ENCODE measurements at regions not wholly inside any gene's neighbourhood (a gene's known extent, or its start where the extent isn't known, plus 50 kb on each side); places are given as distances from the start of the nearest gene placed in this dataset.

DNA sequence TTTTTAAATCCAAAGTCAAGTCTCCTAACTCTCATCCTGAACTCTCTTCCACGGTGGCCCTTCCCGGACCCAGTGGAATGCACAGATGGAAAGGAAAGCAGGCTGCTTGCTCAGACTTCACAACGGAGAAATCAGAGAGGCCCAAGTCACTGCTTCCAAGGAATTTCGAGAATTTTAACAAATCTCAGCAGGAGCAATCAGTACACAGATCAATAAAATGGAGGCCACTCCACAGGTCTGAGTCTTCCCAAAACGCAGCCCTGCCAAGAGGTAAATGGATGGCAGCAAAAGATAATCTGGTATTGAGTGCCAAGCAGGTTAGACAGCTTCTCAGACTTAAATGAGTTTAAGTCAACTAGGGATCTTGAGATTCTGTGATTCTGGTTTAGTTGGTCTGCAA is 81.1 kb upstream of the TIAM1 start:
- Histone ChIP-seq H2AFZ (ENCODE audit: low read depth, low read length) (no peak overlapping the region), H3K9me1 (ENCODE audit: control insufficient read depth, insufficient read depth, low read length) (no peaks in the 10 kb centered on the region), H3K9me3 (replicated peaks; ENCODE audit: control insufficient read depth, insufficient read depth, low read depth, low read length) (no peaks in the 10 kb centered on the region), H3K79me2 (ENCODE audit: control insufficient read depth, insufficient read depth, low read length) (no peaks in the 10 kb centered on the region), H3K4me2 (ENCODE audit: insufficient read depth, low read length) (no peak overlapping the region), H3K27ac (ENCODE audit: extremely low read depth, low read depth, low read length) (no peak overlapping the region), H3K36me3 (ENCODE audit: control insufficient read depth, insufficient read depth, low read length) (no peaks in the 10 kb centered on the region), H3K4me3 (no peak overlapping the region), H4K20me1 (replicated peaks; ENCODE audit: control insufficient read depth, insufficient read depth, low read length) (no peaks in the 10 kb centered on the region), H3K27me3 (ENCODE audit: control insufficient read depth in 2 of 2, insufficient read depth in 2 of 2, low read length in 2 of 2) (peaks cover 3 to 11% of the 10 kb centered on the region in 2 experiments; a peak in 3 of 5 replicates), H3K9ac (ENCODE audit: insufficient read depth in 1 of 2, low read depth in 2 of 2, low read length in 2 of 2) (no peak overlapping the region), H3K4me1 (replicated peaks in 1 of 2; ENCODE audit: control insufficient read depth in 2 of 2, insufficient read depth in 2 of 2, low read length in 2 of 2) (no peaks in the 10 kb centered on the region; a peak in 1 of 5 replicates)
- BruUV-seq (replicated peaks) = no TSS peak
- in situ Hi-C loops (cut with MboI) (no loop called here), intact Hi-C loops (cut with micrococcal nuclease) (no loop called here)
- DNase-seq (ENCODE audit: extremely low read depth in 1 of 4, low spot score in 3 of 4) = no peak
- no peak for ATAC-seq
- ChIA-PET POLR2A (interaction anchor here (0.9 kb wide), 1 partner anchor 235 kb away, joined by 3 read pairs; no protein-coding TSS in a partner anchor), CTCF (ENCODE audit: low intra/inter-chr PET ratio) (no interaction called here)
- no peak for FAIRE-seq
- WGBS (ENCODE audit: insufficient coverage, low coverage, missing lambda C conversion rate) = 0% methylated on average over 5 of the region's 5 CpGs
- TF ChIP-seq, protein P1, sequence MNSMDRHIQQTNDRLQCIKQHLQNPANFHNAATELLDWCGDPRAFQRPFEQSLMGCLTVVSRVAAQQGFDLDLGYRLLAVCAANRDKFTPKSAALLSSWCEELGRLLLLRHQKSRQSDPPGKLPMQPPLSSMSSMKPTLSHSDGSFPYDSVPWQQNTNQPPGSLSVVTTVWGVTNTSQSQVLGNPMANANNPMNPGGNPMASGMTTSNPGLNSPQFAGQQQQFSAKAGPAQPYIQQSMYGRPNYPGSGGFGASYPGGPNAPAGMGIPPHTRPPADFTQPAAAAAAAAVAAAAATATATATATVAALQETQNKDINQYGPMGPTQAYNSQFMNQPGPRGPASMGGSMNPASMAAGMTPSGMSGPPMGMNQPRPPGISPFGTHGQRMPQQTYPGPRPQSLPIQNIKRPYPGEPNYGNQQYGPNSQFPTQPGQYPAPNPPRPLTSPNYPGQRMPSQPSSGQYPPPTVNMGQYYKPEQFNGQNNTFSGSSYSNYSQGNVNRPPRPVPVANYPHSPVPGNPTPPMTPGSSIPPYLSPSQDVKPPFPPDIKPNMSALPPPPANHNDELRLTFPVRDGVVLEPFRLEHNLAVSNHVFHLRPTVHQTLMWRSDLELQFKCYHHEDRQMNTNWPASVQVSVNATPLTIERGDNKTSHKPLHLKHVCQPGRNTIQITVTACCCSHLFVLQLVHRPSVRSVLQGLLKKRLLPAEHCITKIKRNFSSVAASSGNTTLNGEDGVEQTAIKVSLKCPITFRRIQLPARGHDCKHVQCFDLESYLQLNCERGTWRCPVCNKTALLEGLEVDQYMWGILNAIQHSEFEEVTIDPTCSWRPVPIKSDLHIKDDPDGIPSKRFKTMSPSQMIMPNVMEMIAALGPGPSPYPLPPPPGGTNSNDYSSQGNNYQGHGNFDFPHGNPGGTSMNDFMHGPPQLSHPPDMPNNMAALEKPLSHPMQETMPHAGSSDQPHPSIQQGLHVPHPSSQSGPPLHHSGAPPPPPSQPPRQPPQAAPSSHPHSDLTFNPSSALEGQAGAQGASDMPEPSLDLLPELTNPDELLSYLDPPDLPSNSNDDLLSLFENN (IDR thresholded peaks at IDR 0.05; ENCODE audit: low read depth in 2 of 2, low read length in 2 of 2) = no peak
- TF ChIP-seq PURB (CRISPR knock-in tag; IDR thresholded peaks at IDR 0.05; ENCODE audit: low read depth) (no peak), ZNF134 (CRISPR knock-in tag; conservative IDR thresholded peaks at IDR 0.05) (no peak), ZFX (CRISPR knock-in tag; IDR thresholded peaks at IDR 0.05) (no peak), ZNF133 (CRISPR knock-in tag; IDR thresholded peaks at IDR 0.05) (no peak), ZNF121 (CRISPR knock-in tag; conservative IDR thresholded peaks at IDR 0.05) (no peak), WHSC1 (IDR thresholded peaks at IDR 0.05; ENCODE audit: low read length) (no peak), PTTG1 (tag; IDR thresholded peaks at IDR 0.05; ENCODE audit: low read depth) (no peak), CHCHD3 (CRISPR knock-in tag; IDR thresholded peaks at IDR 0.05) (no peak), THRAP3 (IDR thresholded peaks at IDR 0.05; ENCODE audit: borderline replicate concordance) (no peak), MAZ (CRISPR knock-in tag; conservative IDR thresholded peaks at IDR 0.05 in 1 of 2, IDR thresholded peaks at IDR 0.05 in 1 of 2) (no peak), RFX1 (IDR thresholded peaks at IDR 0.05) (no peak), U2AF1 (optimal IDR thresholded peaks at IDR 0.05; ENCODE audit: low read depth, low read length) (no peak), ZNF143 (CRISPR knock-in tag; IDR thresholded peaks at IDR 0.05) (no peak), CSDE1 (IDR thresholded peaks at IDR 0.05) (no peak), NELFE (IDR thresholded peaks at IDR 0.05; ENCODE audit: insufficient read depth, insufficient read length) (no peak)
- TF ChIP-seq, protein P2, sequence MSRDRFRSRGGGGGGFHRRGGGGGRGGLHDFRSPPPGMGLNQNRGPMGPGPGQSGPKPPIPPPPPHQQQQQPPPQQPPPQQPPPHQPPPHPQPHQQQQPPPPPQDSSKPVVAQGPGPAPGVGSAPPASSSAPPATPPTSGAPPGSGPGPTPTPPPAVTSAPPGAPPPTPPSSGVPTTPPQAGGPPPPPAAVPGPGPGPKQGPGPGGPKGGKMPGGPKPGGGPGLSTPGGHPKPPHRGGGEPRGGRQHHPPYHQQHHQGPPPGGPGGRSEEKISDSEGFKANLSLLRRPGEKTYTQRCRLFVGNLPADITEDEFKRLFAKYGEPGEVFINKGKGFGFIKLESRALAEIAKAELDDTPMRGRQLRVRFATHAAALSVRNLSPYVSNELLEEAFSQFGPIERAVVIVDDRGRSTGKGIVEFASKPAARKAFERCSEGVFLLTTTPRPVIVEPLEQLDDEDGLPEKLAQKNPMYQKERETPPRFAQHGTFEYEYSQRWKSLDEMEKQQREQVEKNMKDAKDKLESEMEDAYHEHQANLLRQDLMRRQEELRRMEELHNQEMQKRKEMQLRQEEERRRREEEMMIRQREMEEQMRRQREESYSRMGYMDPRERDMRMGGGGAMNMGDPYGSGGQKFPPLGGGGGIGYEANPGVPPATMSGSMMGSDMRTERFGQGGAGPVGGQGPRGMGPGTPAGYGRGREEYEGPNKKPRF (IDR thresholded peaks at IDR 0.05; ENCODE audit: low read depth, low read length) = no peak
- TF ChIP-seq, protein P3, sequence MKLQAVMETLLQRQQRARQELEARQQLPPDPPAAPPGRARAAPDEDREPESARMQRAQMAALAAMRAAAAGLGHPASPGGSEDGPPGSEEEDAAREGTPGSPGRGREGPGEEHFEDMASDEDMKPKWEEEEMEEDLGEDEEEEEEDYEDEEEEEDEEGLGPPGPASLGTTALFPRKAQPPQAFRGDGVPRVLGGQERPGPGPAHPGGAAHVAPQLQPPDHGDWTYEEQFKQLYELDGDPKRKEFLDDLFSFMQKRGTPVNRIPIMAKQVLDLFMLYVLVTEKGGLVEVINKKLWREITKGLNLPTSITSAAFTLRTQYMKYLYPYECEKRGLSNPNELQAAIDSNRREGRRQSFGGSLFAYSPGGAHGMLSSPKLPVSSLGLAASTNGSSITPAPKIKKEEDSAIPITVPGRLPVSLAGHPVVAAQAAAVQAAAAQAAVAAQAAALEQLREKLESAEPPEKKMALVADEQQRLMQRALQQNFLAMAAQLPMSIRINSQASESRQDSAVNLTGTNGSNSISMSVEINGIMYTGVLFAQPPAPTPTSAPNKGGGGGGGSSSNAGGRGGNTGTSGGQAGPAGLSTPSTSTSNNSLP (IDR thresholded peaks at IDR 0.05; ENCODE audit: borderline replicate concordance, low read depth, low read length) = no peak
